H1 (cell line): ENCODE measurements at regions not wholly inside any gene's neighbourhood (a gene's known extent, or its start where the extent isn't known, plus 50 kb on each side); places are given as distances from the start of the nearest gene placed in this dataset.

Source experiments
- CHD7 ChIP-seq: fragments of 300-600 bp; sonication (generic); IDR thresholded peaks from 2 replicates; pipeline ENCODE4 v1.7.1; 2012; ENCODE audit warnings: low read length, moderate library complexity, mild to moderate bottlenecking, inconsistent platforms; ENCODE audit not compliant: insufficient replicate concordance
- E2F6 ChIP-seq: IDR thresholded peaks from 2 replicates; pipeline ENCODE4 v1.6.1; 2012; ENCODE audit warnings: inconsistent platforms
- JUN ChIP-seq: IDR thresholded peaks from 2 replicates; pipeline ENCODE4 v1.6.1; 2011; ENCODE audit warnings: low read depth, mild to moderate bottlenecking, improper control_type of control experiment, low read length
- NRF1 ChIP-seq: IDR thresholded peaks from 2 replicates; pipeline ENCODE4 v1.6.1; 2011; ENCODE audit warnings: mild to moderate bottlenecking, low read depth, low read length, improper control_type of control experiment
- SP2 ChIP-seq: IDR thresholded peaks from 2 replicates; pipeline ENCODE4 v1.6.1; 2012; ENCODE audit warnings: mild to moderate bottlenecking, low read length, inconsistent platforms
- TAF1 ChIP-seq: IDR thresholded peaks from 2 replicates; pipeline ENCODE4 v1.6.1; 2011; ENCODE audit warnings: mild to moderate bottlenecking, low read depth, low read length
- TAF7 ChIP-seq: optimal IDR thresholded peaks from 2 replicates; pipeline ENCODE3; 2011; ENCODE audit warnings: low read depth, mild to moderate bottlenecking, inconsistent platforms, low read length, moderate library complexity, borderline replicate concordance

- TF ChIP-seq E2F6: no peak
- TF ChIP-seq TAF1: no peak
- TF ChIP-seq JUN: no peak
- no peak for TF ChIP-seq TAF7
- no peak for TF ChIP-seq NRF1
- no peak for TF ChIP-seq CHD7
- TF ChIP-seq SP2: no peak
Observed at GRCh38 chr7:116087291-116087690, 56.7 kb upstream of the TFEC start (continued).
